Epithelial cell of proximal tubule (primary cell): ENCODE measurements at regions not wholly inside any gene's neighbourhood (a gene's known extent, or its start where the extent isn't known, plus 50 kb on each side); places are given as distances from the start of the nearest gene placed in this dataset.

ENCODE experiments used
- DNase-seq: peaks from one replicate; pipeline ENCODE4 v3.0.0-alpha.2; 2011; ENCODE audit warnings: low read depth
- H3K4me3 ChIP-seq: 2 replicates; pipeline ENCODE4 v1.5.1; 2011; ENCODE audit warnings: low read depth, mild to moderate bottlenecking, low read length
- TF ChIP-seq, protein P1 (sequence below): conservative IDR thresholded peaks from 2 replicates; pipeline ENCODE4 v1.5.1; 2012; ENCODE audit warnings: low read depth, mild to moderate bottlenecking, low read length

- TF ChIP-seq, protein P1, sequence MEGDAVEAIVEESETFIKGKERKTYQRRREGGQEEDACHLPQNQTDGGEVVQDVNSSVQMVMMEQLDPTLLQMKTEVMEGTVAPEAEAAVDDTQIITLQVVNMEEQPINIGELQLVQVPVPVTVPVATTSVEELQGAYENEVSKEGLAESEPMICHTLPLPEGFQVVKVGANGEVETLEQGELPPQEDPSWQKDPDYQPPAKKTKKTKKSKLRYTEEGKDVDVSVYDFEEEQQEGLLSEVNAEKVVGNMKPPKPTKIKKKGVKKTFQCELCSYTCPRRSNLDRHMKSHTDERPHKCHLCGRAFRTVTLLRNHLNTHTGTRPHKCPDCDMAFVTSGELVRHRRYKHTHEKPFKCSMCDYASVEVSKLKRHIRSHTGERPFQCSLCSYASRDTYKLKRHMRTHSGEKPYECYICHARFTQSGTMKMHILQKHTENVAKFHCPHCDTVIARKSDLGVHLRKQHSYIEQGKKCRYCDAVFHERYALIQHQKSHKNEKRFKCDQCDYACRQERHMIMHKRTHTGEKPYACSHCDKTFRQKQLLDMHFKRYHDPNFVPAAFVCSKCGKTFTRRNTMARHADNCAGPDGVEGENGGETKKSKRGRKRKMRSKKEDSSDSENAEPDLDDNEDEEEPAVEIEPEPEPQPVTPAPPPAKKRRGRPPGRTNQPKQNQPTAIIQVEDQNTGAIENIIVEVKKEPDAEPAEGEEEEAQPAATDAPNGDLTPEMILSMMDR, result no peak
- no peak overlapping the region for H3K4me3 ChIP-seq
- no peak for DNase-seq
Measured at GRCh38 chr18:10060841-10061240, 147.0 kb downstream of the VAPA start.

- DNase-seq, result no peak
- TF ChIP-seq, protein P1, result no peak
- no peak overlapping the region for H3K4me3 ChIP-seq
Measured at GRCh38 chr18:10061566-10062140, 147.8 kb downstream of the VAPA start.

- TF ChIP-seq, protein P1, result no peak
- H3K4me3 ChIP-seq, result no peak overlapping the region
- no peak for DNase-seq
Measured at GRCh38 chr18:10062302-10063300, 148.8 kb downstream of the VAPA start.

DNA sequence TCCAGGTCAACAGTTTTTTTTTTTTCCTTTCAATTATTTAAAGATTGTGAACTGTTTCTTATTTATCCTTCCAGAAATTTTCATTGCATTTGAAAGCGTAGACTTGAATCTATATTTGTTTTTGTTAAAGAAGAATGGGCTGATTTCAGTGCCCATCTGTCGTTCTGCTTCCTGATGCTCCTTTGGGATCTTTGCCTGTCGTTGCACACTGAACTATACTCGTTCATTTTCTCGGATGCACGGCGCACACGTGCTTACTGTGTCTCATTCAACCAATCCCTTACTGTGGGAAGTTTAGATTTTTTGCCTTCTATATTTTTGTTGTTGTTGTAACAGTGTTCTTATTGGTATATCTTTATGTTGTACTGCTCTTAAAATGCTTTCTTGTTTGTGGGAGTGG, 149.7 kb downstream of the VAPA start:
- no peak for DNase-seq
- TF ChIP-seq, protein P1, result no peak
- H3K4me3 ChIP-seq, result no peak overlapping the region

DNA sequence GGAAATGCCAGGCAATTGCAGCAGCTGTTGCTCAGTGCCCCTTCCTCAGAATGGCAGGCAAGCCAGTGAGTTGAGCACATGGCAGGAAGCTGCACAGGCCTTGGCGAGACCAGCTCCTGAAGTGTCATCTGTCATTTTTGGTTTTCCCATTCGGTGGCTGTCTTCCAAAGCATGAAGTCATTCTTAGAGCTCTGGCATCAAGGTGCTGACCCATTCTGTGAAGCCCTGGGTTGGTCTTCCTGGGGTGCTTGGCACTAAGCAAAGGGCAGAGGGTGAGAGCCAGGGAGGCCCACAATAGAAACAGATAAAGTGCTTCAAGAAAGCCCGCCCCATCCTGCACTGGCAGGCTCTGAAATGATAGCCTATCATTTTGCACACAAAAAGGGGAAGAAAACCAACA, 150.5 kb downstream of the VAPA start:
- DNase-seq, result no peak
- no peak overlapping the region for H3K4me3 ChIP-seq
- TF ChIP-seq, protein P1, result no peak

GRCh38 chr18:10065296-10065695, 151.5 kb downstream of the VAPA start:
- no peak overlapping the region for H3K4me3 ChIP-seq
- DNase-seq, result no peak
- TF ChIP-seq, protein P1, result no peak
